GM23338 (cell line): ENCODE measurements at regions not wholly inside any gene's neighbourhood (a gene's known extent, or its start where the extent isn't known, plus 50 kb on each side); places are given as distances from the start of the nearest gene placed in this dataset.

Source experiments
- ATAC-seq: fragments of 200-7000 bp; cut with Tn5 transposase; 3 replicates; pipeline ENCODE4 v1.9.1; 2020
- DNase-seq: peaks from one replicate; pipeline ENCODE4 v3.0.0-alpha.2; 2015; ENCODE audit warnings: low spot score
- H2AFZ ChIP-seq: fragments of 200-600 bp; sonication (generic); 2 replicates; pipeline ENCODE4 v1.8.0; 2016; ENCODE audit warnings: antibody characterized with exemption, mild to moderate bottlenecking, moderate library complexity
- H3F3A ChIP-seq: fragments of 200-600 bp; sonication (generic); replicated peaks from 2 replicates; pipeline ENCODE4 v1.8.0; 2017; ENCODE audit warnings: antibody characterized with exemption, mixed run types, low read depth
- H3K27ac ChIP-seq: fragments of 200-600 bp; sonication (generic); 2 replicates; pipeline ENCODE4 v1.6.1; 2016; ENCODE audit warnings: low read depth
- H3K27me3 ChIP-seq: fragments of 200-600 bp; sonication (generic); 2 replicates; pipeline ENCODE4 v1.8.0; 2016; ENCODE audit warnings: mild to moderate bottlenecking, mixed run types, moderate library complexity; ENCODE audit not compliant: insufficient read depth
- H3K36me3 ChIP-seq: fragments of 200-600 bp; sonication (generic); 2 replicates; pipeline ENCODE4 v1.8.0; 2016; ENCODE audit warnings: mild to moderate bottlenecking; ENCODE audit not compliant: insufficient read depth
- H3K4me1 ChIP-seq: fragments of 200-600 bp; sonication (generic); 2 replicates; pipeline ENCODE4 v1.8.0; 2016; ENCODE audit warnings: mild to moderate bottlenecking, moderate library complexity; ENCODE audit not compliant: insufficient read depth
- H3K4me2 ChIP-seq: fragments of 200-600 bp; sonication (generic); 2 replicates; pipeline ENCODE4 v1.7.1; 2017; ENCODE audit warnings: mixed run types
- H3K4me3 ChIP-seq: fragments of 200-600 bp; sonication (generic); 2 replicates; pipeline ENCODE4 v1.6.1; 2016; ENCODE audit warnings: mixed run types
- H3K79me2 ChIP-seq: fragments of 200-600 bp; sonication (generic); replicated peaks from 2 replicates; pipeline ENCODE4 v1.8.0; 2017; ENCODE audit warnings: mild to moderate bottlenecking; ENCODE audit not compliant: insufficient read depth
- H3K9me2 ChIP-seq: fragments of 200-600 bp; sonication (generic); 2 replicates; pipeline ENCODE4 v1.8.0; 2017; ENCODE audit not compliant: insufficient read depth
- H4K20me1 ChIP-seq: fragments of 200-600 bp; sonication (generic); replicated peaks from 2 replicates; pipeline ENCODE4 v1.8.0; 2017; ENCODE audit warnings: mild to moderate bottlenecking; ENCODE audit not compliant: insufficient read depth
- H3K27ac Mint-ChIP-seq: 2 replicates; pipeline ENCODE4 v1.8.0; 2020; ENCODE audit warnings: inconsistent platforms, mild to moderate bottlenecking, moderate library complexity, mixed read lengths
- H3K27me3 Mint-ChIP-seq: 3 replicates; pipeline ENCODE4 v1.8.0; 2022; ENCODE audit warnings: low read depth, mild to moderate bottlenecking, moderate library complexity, mixed read lengths, inconsistent platforms; ENCODE audit not compliant: insufficient read depth, poor library complexity
- H3K36me3 Mint-ChIP-seq: 3 replicates; pipeline ENCODE4 v1.8.0; 2021; ENCODE audit warnings: low read depth, mild to moderate bottlenecking, inconsistent platforms, moderate library complexity, mixed read lengths
- H3K4me1 Mint-ChIP-seq: 3 replicates; pipeline ENCODE4 v1.8.0; 2020; ENCODE audit warnings: mild to moderate bottlenecking, inconsistent platforms, mixed read lengths
- H3K4me3 Mint-ChIP-seq: 3 replicates; pipeline ENCODE4 v1.8.0; 2021; ENCODE audit warnings: moderate library complexity, mild to moderate bottlenecking, inconsistent platforms, mixed read lengths
- H3K9me3 Mint-ChIP-seq: 3 replicates; pipeline ENCODE4 v1.8.0; 2020; ENCODE audit warnings: moderate library complexity, mild to moderate bottlenecking, inconsistent platforms, mixed read lengths
- CREB1 ChIP-seq: fragments of 250-450 bp; sonication (Bioruptor Pico); IDR thresholded peaks from 2 replicates; pipeline ENCODE4 v1.5.0; 2020; ENCODE audit warnings: low read depth, mild to moderate bottlenecking, moderate library complexity
- EZH2 ChIP-seq: fragments of 200-600 bp; sonication (generic); IDR thresholded peaks from one replicate; pipeline ENCODE4 v1.8.0; 2017; ENCODE audit warnings: antibody characterized with exemption, mild to moderate bottlenecking, low read depth; ENCODE audit not compliant: unreplicated experiment
- EZH2phosphoT487 ChIP-seq: fragments of 200-600 bp; sonication (generic); IDR thresholded peaks from one replicate; pipeline ENCODE4 v1.8.1; 2018; ENCODE audit warnings: antibody characterized with exemption; ENCODE audit not compliant: unreplicated experiment
- JUNB ChIP-seq: IDR thresholded peaks from one replicate; pipeline ENCODE4 v1.6.1; 2016; ENCODE audit warnings: antibody characterized with exemption; ENCODE audit not compliant: unreplicated experiment
- NANOG ChIP-seq: IDR thresholded peaks from 2 replicates; pipeline ENCODE4 v1.6.1; 2016; ENCODE audit warnings: antibody characterized with exemption, borderline replicate concordance
- POLR2AphosphoS5 ChIP-seq: IDR thresholded peaks from 2 replicates; pipeline ENCODE4 v1.6.1; 2016; ENCODE audit warnings: antibody characterized with exemption, low read depth
- ZNF114 ChIP-seq: fragments of 250-450 bp; sonication (Bioruptor Pico); IDR thresholded peaks from 2 replicates; pipeline ENCODE4 v1.5.0; 2020; ENCODE audit warnings: mild to moderate bottlenecking, moderate library complexity
- ZNF331 ChIP-seq: fragments of 250-450 bp; sonication (Bioruptor Pico); IDR thresholded peaks from 2 replicates; pipeline ENCODE4 v1.5.0; 2020; ENCODE audit warnings: low read depth, mild to moderate bottlenecking, moderate library complexity
- TF ChIP-seq, protein P1 (sequence below): IDR thresholded peaks from one replicate; pipeline ENCODE4 v1.6.1; 2018; ENCODE audit warnings: antibody characterized with exemption; ENCODE audit not compliant: unreplicated experiment
- TF ChIP-seq, protein P2 (sequence below), 2 experiments: fragments of 200-600 bp in 1 of 2; sonication (generic) in 1 of 2; conservative IDR thresholded peaks; 2 replicates each; pipeline versions ENCODE4 v1.5.1 to v1.6.1; 2016 to 2017; ENCODE audit warnings: antibody characterized with exemption in 2 of 2, low read depth in 2 of 2, mild to moderate bottlenecking in 2 of 2, moderate library complexity in 1 of 2
- TF ChIP-seq, protein P3 (sequence below): fragments of 250-450 bp; sonication (Bioruptor Pico); IDR thresholded peaks from 2 replicates; pipeline ENCODE4 v1.5.0; 2020; ENCODE audit warnings: mild to moderate bottlenecking, moderate library complexity
- TF ChIP-seq, protein P4 (sequence below): IDR thresholded peaks from 2 replicates; pipeline ENCODE4 v1.6.1; 2016; ENCODE audit warnings: antibody characterized with exemption

DNA sequence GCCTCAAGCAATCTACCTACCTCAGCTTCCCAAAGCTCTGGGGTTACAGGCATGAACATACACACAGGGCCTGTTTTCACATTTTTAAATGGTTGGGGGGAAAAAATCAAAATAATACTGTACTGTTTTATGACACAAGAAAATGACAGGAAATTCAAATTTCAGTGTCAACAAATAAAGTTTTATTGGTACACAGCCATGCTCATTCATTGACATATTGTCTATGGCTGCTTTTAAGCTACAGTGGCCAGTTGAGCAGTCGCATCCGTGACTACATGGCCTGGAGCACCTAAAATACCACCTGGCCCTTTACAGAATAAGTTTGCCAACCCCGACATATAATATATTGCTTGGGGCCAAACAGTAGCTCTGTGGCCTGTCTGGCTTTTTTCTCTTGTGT, 56.4 kb upstream of the GGTA1 start:
- Histone ChIP-seq H3K4me2 (no peak overlapping the region), H3K79me2 (no peaks in the 10 kb centered on the region), H3F3A (no peaks in the 10 kb centered on the region), H2AFZ (no peak overlapping the region), H3K9me2 (no peaks in the 10 kb centered on the region), H3K4me3 (no peak overlapping the region), H3K27ac (no peak overlapping the region), H3K36me3 (no peaks in the 10 kb centered on the region), H3K27me3 (peaks cover 12% of the 10 kb centered on the region; the same call in 1 of the 2 replicates), H4K20me1 (no peaks in the 10 kb centered on the region), H3K4me1 (peaks cover 23% of the 10 kb centered on the region)
- DNase-seq (no peak), ATAC-seq (no peak)
- Mint-ChIP-seq H3K27ac (no peak overlapping the region), H3K4me1 (peaks cover 28% of the 10 kb centered on the region), H3K4me3 (no peak overlapping the region), H3K9me3 (no peaks in the 10 kb centered on the region; the same call in 2 of the 3 replicates), H3K36me3 (no peaks in the 10 kb centered on the region), H3K27me3 (peaks cover 21% of the 10 kb centered on the region)
- TF ChIP-seq, protein P1, sequence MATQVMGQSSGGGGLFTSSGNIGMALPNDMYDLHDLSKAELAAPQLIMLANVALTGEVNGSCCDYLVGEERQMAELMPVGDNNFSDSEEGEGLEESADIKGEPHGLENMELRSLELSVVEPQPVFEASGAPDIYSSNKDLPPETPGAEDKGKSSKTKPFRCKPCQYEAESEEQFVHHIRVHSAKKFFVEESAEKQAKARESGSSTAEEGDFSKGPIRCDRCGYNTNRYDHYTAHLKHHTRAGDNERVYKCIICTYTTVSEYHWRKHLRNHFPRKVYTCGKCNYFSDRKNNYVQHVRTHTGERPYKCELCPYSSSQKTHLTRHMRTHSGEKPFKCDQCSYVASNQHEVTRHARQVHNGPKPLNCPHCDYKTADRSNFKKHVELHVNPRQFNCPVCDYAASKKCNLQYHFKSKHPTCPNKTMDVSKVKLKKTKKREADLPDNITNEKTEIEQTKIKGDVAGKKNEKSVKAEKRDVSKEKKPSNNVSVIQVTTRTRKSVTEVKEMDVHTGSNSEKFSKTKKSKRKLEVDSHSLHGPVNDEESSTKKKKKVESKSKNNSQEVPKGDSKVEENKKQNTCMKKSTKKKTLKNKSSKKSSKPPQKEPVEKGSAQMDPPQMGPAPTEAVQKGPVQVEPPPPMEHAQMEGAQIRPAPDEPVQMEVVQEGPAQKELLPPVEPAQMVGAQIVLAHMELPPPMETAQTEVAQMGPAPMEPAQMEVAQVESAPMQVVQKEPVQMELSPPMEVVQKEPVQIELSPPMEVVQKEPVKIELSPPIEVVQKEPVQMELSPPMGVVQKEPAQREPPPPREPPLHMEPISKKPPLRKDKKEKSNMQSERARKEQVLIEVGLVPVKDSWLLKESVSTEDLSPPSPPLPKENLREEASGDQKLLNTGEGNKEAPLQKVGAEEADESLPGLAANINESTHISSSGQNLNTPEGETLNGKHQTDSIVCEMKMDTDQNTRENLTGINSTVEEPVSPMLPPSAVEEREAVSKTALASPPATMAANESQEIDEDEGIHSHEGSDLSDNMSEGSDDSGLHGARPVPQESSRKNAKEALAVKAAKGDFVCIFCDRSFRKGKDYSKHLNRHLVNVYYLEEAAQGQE = no peak
- TF ChIP-seq ZNF331 = no peak
- TF ChIP-seq CREB1 (CRISPR knock-in tag) = no peak
- no peak for TF ChIP-seq JUNB
- TF ChIP-seq EZH2 = no peak
- TF ChIP-seq, protein P2, sequence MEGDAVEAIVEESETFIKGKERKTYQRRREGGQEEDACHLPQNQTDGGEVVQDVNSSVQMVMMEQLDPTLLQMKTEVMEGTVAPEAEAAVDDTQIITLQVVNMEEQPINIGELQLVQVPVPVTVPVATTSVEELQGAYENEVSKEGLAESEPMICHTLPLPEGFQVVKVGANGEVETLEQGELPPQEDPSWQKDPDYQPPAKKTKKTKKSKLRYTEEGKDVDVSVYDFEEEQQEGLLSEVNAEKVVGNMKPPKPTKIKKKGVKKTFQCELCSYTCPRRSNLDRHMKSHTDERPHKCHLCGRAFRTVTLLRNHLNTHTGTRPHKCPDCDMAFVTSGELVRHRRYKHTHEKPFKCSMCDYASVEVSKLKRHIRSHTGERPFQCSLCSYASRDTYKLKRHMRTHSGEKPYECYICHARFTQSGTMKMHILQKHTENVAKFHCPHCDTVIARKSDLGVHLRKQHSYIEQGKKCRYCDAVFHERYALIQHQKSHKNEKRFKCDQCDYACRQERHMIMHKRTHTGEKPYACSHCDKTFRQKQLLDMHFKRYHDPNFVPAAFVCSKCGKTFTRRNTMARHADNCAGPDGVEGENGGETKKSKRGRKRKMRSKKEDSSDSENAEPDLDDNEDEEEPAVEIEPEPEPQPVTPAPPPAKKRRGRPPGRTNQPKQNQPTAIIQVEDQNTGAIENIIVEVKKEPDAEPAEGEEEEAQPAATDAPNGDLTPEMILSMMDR (conservative IDR thresholded peaks at IDR 0.05; ENCODE audit: low read depth in 2 of 2) = no peak
- TF ChIP-seq NANOG = no peak
- no peak for TF ChIP-seq ZNF114 (CRISPR knock-in tag)
- TF ChIP-seq, protein P3, sequence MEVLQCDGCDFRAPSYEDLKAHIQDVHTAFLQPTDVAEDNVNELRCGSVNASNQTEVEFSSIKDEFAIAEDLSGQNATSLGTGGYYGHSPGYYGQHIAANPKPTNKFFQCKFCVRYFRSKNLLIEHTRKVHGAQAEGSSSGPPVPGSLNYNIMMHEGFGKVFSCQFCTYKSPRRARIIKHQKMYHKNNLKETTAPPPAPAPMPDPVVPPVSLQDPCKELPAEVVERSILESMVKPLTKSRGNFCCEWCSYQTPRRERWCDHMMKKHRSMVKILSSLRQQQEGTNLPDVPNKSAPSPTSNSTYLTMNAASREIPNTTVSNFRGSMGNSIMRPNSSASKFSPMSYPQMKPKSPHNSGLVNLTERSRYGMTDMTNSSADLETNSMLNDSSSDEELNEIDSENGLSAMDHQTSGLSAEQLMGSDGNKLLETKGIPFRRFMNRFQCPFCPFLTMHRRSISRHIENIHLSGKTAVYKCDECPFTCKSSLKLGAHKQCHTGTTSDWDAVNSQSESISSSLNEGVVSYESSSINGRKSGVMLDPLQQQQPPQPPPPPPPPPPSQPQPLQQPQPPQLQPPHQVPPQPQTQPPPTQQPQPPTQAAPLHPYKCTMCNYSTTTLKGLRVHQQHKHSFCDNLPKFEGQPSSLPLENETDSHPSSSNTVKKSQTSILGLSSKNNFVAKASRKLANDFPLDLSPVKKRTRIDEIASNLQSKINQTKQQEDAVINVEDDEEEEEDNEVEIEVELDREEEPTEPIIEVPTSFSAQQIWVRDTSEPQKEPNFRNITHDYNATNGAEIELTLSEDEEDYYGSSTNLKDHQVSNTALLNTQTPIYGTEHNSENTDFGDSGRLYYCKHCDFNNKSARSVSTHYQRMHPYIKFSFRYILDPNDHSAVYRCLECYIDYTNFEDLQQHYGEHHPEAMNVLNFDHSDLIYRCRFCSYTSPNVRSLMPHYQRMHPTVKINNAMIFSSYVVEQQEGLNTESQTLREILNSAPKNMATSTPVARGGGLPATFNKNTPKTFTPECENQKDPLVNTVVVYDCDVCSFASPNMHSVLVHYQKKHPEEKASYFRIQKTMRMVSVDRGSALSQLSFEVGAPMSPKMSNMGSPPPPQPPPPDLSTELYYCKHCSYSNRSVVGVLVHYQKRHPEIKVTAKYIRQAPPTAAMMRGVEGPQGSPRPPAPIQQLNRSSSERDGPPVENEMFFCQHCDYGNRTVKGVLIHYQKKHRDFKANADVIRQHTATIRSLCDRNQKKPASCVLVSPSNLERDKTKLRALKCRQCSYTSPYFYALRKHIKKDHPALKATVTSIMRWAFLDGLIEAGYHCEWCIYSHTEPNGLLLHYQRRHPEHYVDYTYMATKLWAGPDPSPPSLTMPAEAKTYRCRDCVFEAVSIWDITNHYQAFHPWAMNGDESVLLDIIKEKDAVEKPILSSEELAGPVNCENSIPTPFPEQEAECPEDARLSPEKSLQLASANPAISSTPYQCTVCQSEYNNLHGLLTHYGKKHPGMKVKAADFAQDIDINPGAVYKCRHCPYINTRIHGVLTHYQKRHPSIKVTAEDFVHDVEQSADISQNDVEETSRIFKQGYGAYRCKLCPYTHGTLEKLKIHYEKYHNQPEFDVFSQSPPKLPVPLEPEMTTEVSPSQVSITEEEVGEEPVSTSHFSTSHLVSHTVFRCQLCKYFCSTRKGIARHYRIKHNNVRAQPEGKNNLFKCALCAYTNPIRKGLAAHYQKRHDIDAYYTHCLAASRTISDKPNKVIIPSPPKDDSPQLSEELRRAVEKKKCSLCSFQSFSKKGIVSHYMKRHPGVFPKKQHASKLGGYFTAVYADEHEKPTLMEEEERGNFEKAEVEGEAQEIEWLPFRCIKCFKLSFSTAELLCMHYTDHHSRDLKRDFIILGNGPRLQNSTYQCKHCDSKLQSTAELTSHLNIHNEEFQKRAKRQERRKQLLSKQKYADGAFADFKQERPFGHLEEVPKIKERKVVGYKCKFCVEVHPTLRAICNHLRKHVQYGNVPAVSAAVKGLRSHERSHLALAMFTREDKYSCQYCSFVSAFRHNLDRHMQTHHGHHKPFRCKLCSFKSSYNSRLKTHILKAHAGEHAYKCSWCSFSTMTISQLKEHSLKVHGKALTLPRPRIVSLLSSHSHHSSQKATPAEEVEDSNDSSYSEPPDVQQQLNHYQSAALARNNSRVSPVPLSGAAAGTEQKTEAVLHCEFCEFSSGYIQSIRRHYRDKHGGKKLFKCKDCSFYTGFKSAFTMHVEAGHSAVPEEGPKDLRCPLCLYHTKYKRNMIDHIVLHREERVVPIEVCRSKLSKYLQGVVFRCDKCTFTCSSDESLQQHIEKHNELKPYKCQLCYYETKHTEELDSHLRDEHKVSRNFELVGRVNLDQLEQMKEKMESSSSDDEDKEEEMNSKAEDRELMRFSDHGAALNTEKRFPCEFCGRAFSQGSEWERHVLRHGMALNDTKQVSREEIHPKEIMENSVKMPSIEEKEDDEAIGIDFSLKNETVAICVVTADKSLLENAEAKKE (CRISPR knock-in tag) = no peak
- TF ChIP-seq POLR2AphosphoS5 = no peak
- TF ChIP-seq, protein P4, sequence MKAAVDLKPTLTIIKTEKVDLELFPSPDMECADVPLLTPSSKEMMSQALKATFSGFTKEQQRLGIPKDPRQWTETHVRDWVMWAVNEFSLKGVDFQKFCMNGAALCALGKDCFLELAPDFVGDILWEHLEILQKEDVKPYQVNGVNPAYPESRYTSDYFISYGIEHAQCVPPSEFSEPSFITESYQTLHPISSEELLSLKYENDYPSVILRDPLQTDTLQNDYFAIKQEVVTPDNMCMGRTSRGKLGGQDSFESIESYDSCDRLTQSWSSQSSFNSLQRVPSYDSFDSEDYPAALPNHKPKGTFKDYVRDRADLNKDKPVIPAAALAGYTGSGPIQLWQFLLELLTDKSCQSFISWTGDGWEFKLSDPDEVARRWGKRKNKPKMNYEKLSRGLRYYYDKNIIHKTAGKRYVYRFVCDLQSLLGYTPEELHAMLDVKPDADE = no peak
- TF ChIP-seq EZH2phosphoT487 = no peak
